GM12878 (cell line): ENCODE measurements at regions not wholly inside any gene's neighbourhood (a gene's known extent, or its start where the extent isn't known, plus 50 kb on each side); places are given as distances from the start of the nearest gene placed in this dataset.

Source experiments
- ATAC-seq: fragments of 200-7000 bp; cut with Tn5 transposase; 3 replicates; pipeline ENCODE4 v1.9.1; 2020; ENCODE audit warnings: mild to moderate bottlenecking, moderate library complexity
- BruUV-seq: library from RNA; stranded (reverse); fragments of 400-500 nt; replicated peaks from 2 replicates; lab custom pipeline; 2021; lab: Mats Ljungman, UMichigan
- CTCF ChIA-PET: fragments of 300-600 bp; sonication (Branson Sonifier 250); formaldehyde crosslinking; extraction: SDS; loops from one replicate; lab custom pipeline; 2021; ENCODE audit warnings: inconsistent platforms; lab: Yijun Ruan, JAX
- POLR2A ChIA-PET: fragments of 350-600 bp; formaldehyde crosslinking; extraction: SDS; loops from one replicate; lab custom pipeline; 2021; ENCODE audit warnings: inconsistent platforms; lab: Charles Lee
- RAD21 ChIA-PET: fragments of 300-600 bp; sonication (Branson Sonifier 250); formaldehyde crosslinking; loops from one replicate; lab custom pipeline; 2023; ENCODE audit warnings: antibody characterized with exemption; ENCODE audit not compliant: unreplicated experiment; lab: Charles Lee
- SMC1A ChIA-PET: fragments of 300-600 bp; sonication (Branson Sonifier 250); formaldehyde crosslinking; loops from one replicate; lab custom pipeline; 2023; ENCODE audit not compliant: unreplicated experiment, uncharacterized antibody; lab: Charles Lee
- DNase-seq: peaks from one replicate; pipeline ENCODE4 v3.0.0-alpha.2; 2011; ENCODE audit warnings: low read depth, low spot score
- FAIRE-seq: peaks from 3 replicates; lab custom pipeline; 2011; peaks lifted over from hg19 to GRCh38; lab: Jason Lieb, UNC
- H2AFZ ChIP-seq: 2 replicates; pipeline ENCODE4 v1.6.0; 2011; ENCODE audit warnings: low read depth, low read length, control low read depth; ENCODE audit not compliant: control insufficient read depth
- H3K27ac ChIP-seq: 2 replicates; pipeline ENCODE4 v1.5.1; 2011; ENCODE audit warnings: control low read depth; ENCODE audit not compliant: control insufficient read depth, insufficient read depth
- H3K27me3 ChIP-seq, 2 experiments: replicated peaks in 1 of 2; 2 replicates each; pipeline versions ENCODE4 v1.6.0 to v1.6.1; 2011; ENCODE audit warnings: low read length in 1 of 2; ENCODE audit not compliant: control insufficient read depth in 2 of 2, insufficient read depth in 2 of 2
- H3K36me3 ChIP-seq, 2 experiments: 2 replicates each; pipeline ENCODE4 v1.5.1; 2011; ENCODE audit warnings: low read length in 1 of 2; ENCODE audit not compliant: control insufficient read depth in 2 of 2, insufficient read depth in 2 of 2
- H3K4me1 ChIP-seq: 2 replicates; pipeline ENCODE4 v1.6.1; 2011; ENCODE audit warnings: mild to moderate bottlenecking, low read length, moderate library complexity, mixed read lengths; ENCODE audit not compliant: control insufficient read depth, insufficient read depth
- H3K4me2 ChIP-seq: 2 replicates; pipeline ENCODE4 v1.6.0; 2011; ENCODE audit warnings: control low read depth; ENCODE audit not compliant: control insufficient read depth, insufficient read depth
- H3K4me3 ChIP-seq: fragments of 200-600 bp; sonication (generic); 2 replicates; pipeline ENCODE4 v1.5.1; 2016
- H3K79me2 ChIP-seq: 2 replicates; pipeline ENCODE4 v1.6.0; 2011; ENCODE audit warnings: low read length; ENCODE audit not compliant: control insufficient read depth, insufficient read depth
- H3K9ac ChIP-seq: 2 replicates; pipeline ENCODE4 v1.8.0; 2011; ENCODE audit warnings: low read length, control low read depth, mixed read lengths; ENCODE audit not compliant: control insufficient read depth, insufficient read depth
- H3K9me3 ChIP-seq: replicated peaks from 3 replicates; pipeline ENCODE4 v1.5.1; 2011; ENCODE audit warnings: mild to moderate bottlenecking, low read length; ENCODE audit not compliant: control insufficient read depth, insufficient read depth
- H4K20me1 ChIP-seq: 2 replicates; pipeline ENCODE4 v1.6.0; 2011; ENCODE audit not compliant: control insufficient read depth, insufficient read depth
- BACH1 ChIP-seq: fragments of 450-650 bp; IDR thresholded peaks from 2 replicates; pipeline ENCODE4 v1.6.1; 2017; ENCODE audit warnings: mild to moderate bottlenecking, borderline replicate concordance
- BHLHE40 ChIP-seq, 2 experiments: fragments of 450-650 bp in 1 of 2; IDR thresholded peaks; 2 replicates each; pipeline ENCODE4 v1.6.1; 2011 to 2017; ENCODE audit warnings: low read depth in 2 of 2, borderline replicate concordance in 1 of 2, improper control_type of control experiment in 1 of 2, low read length in 1 of 2, mild to moderate bottlenecking in 1 of 2
- BRCA1 ChIP-seq: IDR thresholded peaks from 2 replicates; pipeline ENCODE4 v1.6.1; 2011; ENCODE audit warnings: low read depth, low read length, improper control_type of control experiment
- CHD1 ChIP-seq: IDR thresholded peaks from 2 replicates; pipeline ENCODE4 v1.6.1; 2012; ENCODE audit warnings: low read depth, low read length, improper control_type of control experiment
- DPF2 ChIP-seq: fragments of 450-650 bp; IDR thresholded peaks from 2 replicates; pipeline ENCODE4 v1.6.1; 2017; ENCODE audit warnings: mild to moderate bottlenecking
- KLF5 ChIP-seq: fragments of 450-650 bp; IDR thresholded peaks from 2 replicates; pipeline ENCODE4 v1.6.1; 2014; ENCODE audit warnings: mild to moderate bottlenecking; ENCODE audit not compliant: partially characterized antibody
- MEF2B ChIP-seq: fragments of 450-650 bp; IDR thresholded peaks from 2 replicates; pipeline ENCODE4 v1.6.1; 2018; ENCODE audit warnings: mild to moderate bottlenecking, moderate library complexity; ENCODE audit not compliant: partially characterized antibody, poor library complexity, severe bottlenecking
- NFIC ChIP-seq: IDR thresholded peaks from 2 replicates; pipeline ENCODE4 v1.6.1; 2012; ENCODE audit warnings: low read depth, mild to moderate bottlenecking, inconsistent platforms, low read length, moderate library complexity
- SMAD1 ChIP-seq: fragments of 450-650 bp; IDR thresholded peaks from 2 replicates; pipeline ENCODE4 v1.6.1; 2018; ENCODE audit warnings: mild to moderate bottlenecking, low read depth; ENCODE audit not compliant: partially characterized antibody
- SREBF2 ChIP-seq: IDR thresholded peaks from 2 replicates; pipeline ENCODE4 v1.6.1; 2012; ENCODE audit warnings: mild to moderate bottlenecking, low read length
- YY1 ChIP-seq: IDR thresholded peaks from 2 replicates; pipeline ENCODE4 v1.6.1; 2011; ENCODE audit warnings: low read depth, mild to moderate bottlenecking, low read length
- ZNF384 ChIP-seq: IDR thresholded peaks from 2 replicates; pipeline ENCODE4 v1.6.1; 2012; ENCODE audit warnings: low read depth, mild to moderate bottlenecking, low read length, improper control_type of control experiment, borderline replicate concordance
- WGBS: methylation state at CpG from one replicate; pipeline ENCODE4 v1.1.6; 2016; ENCODE audit warnings: low lambda C conversion rate; ENCODE audit not compliant: insufficient replicate concordance, insufficient coverage; ENCODE audit errors: missing lambda C conversion rate; 5-methylcytosine and 5-hydroxymethylcytosine counted together
- in situ Hi-C: fragments of 300-500 bp; cut with MboI; formaldehyde crosslinking; loops from 9 replicates; pipeline ENCODE4 v1.14.3; 2018; ENCODE audit warnings: mixed read lengths
- intact Hi-C: fragments of 100-400 bp; cut with micrococcal nuclease; formaldehyde crosslinking; loops from one replicate; pipeline ENCODE4 v1.14.2; 2022; ENCODE audit not compliant: unreplicated experiment
- TF ChIP-seq, protein P1 (sequence below): IDR thresholded peaks from 2 replicates; pipeline ENCODE4 v1.6.1; 2011; ENCODE audit warnings: borderline replicate concordance, low read depth, mild to moderate bottlenecking, moderate library complexity, low read length; ENCODE audit not compliant: insufficient read depth, poor library complexity, severe bottlenecking
- TF ChIP-seq, protein P2 (sequence below): fragments of 150-350 bp; IDR thresholded peaks from 2 replicates; pipeline ENCODE4 v1.6.1; 2014; ENCODE audit warnings: mild to moderate bottlenecking, low read depth, low read length
- TF ChIP-seq, protein P3 (sequence below): IDR thresholded peaks from 2 replicates; pipeline ENCODE4 v1.6.1; 2011; ENCODE audit warnings: mild to moderate bottlenecking, low read depth, low read length, moderate library complexity; ENCODE audit not compliant: insufficient replicate concordance
- TF ChIP-seq, protein P4 (sequence below): IDR thresholded peaks from 2 replicates; pipeline ENCODE4 v1.6.1; 2011; ENCODE audit warnings: borderline replicate concordance, low read depth, mild to moderate bottlenecking, moderate library complexity, mixed read lengths, low read length; ENCODE audit not compliant: insufficient read depth; ENCODE audit errors: extremely low read length

DNA sequence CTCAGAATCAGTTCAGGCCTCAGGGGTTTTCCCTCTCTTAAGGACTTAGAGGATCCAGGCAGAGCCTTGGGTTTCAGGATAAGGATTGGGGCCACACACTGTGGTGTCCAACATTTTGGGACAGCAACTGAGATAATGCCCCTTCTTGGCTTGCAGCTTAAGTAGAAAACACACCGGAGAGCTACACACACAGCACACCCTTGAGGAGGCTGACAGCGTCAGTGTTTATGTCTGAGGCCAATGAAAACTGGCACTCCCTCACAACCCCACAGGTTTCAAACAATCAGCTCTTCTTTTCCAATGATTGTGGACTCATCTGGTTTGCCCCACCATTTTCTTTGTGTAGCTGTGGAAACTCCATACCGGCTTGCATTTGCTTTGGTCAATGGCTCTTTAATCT lies 257.7 kb downstream of the CDCA7 start:
- SMC1A ChIA-PET = no interaction called here
- BruUV-seq = no TSS peak

DNA sequence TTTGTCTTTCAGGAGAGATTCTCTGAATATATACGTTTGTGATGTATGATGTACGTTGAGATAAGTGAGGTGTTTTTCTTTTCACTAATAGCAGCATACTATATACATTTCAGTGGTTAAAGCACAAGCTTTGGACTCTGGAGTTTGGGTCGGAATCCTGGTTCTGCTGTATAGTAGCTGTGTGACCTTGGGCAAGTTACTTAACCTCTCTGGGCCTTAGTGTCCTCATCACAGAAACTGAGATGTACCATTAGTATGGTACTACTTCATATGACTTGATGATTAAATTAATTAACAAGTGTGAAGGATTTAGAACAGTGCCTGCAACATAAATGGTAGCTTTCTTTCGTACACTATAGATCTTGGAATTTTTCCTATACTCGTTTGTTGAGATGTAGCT lies 258.7 kb downstream of the CDCA7 start:
- no peaks in the 10 kb centered on the region for H3K4me1 ChIP-seq
- H2AFZ ChIP-seq = no peak overlapping the region
- H3K27ac ChIP-seq = no peak overlapping the region
- 15% methylated on average over 5 of the region's 5 CpGs for WGBS
- no peaks in the 10 kb centered on the region for H3K27me3 ChIP-seq
- in situ Hi-C loops = no loop called here
- no peak overlapping the region for H3K4me2 ChIP-seq
- ChIA-PET POLR2A (no interaction called here), SMC1A (no interaction called here), RAD21 (no interaction called here), CTCF (no interaction called here)
- ATAC-seq (no peak), DNase-seq (no peak), FAIRE-seq (no peak)
- no peaks in the 10 kb centered on the region for H3K36me3 ChIP-seq
- no peaks in the 10 kb centered on the region for H3K79me2 ChIP-seq
- intact Hi-C loops = no loop called here
- BruUV-seq = no TSS peak
- no peaks in the 10 kb centered on the region for H3K9me3 ChIP-seq
- no peak overlapping the region for H3K4me3 ChIP-seq
- no peaks in the 10 kb centered on the region; the same call in 1 of the 2 replicates for H4K20me1 ChIP-seq
- no peak overlapping the region for H3K9ac ChIP-seq
- TF ChIP-seq ZNF384 (no peak), BRCA1 (no peak), KLF5 (no peak), MEF2B (no peak), DPF2 (no peak), SMAD1 (no peak)
- TF ChIP-seq, protein P1, sequence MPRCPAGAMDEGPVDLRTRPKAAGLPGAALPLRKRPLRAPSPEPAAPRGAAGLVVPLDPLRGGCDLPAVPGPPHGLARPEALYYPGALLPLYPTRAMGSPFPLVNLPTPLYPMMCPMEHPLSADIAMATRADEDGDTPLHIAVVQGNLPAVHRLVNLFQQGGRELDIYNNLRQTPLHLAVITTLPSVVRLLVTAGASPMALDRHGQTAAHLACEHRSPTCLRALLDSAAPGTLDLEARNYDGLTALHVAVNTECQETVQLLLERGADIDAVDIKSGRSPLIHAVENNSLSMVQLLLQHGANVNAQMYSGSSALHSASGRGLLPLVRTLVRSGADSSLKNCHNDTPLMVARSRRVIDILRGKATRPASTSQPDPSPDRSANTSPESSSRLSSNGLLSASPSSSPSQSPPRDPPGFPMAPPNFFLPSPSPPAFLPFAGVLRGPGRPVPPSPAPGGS = no peak
- TF ChIP-seq, protein P2, sequence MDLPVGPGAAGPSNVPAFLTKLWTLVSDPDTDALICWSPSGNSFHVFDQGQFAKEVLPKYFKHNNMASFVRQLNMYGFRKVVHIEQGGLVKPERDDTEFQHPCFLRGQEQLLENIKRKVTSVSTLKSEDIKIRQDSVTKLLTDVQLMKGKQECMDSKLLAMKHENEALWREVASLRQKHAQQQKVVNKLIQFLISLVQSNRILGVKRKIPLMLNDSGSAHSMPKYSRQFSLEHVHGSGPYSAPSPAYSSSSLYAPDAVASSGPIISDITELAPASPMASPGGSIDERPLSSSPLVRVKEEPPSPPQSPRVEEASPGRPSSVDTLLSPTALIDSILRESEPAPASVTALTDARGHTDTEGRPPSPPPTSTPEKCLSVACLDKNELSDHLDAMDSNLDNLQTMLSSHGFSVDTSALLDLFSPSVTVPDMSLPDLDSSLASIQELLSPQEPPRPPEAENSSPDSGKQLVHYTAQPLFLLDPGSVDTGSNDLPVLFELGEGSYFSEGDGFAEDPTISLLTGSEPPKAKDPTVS = no peak
- TF ChIP-seq, protein P3, sequence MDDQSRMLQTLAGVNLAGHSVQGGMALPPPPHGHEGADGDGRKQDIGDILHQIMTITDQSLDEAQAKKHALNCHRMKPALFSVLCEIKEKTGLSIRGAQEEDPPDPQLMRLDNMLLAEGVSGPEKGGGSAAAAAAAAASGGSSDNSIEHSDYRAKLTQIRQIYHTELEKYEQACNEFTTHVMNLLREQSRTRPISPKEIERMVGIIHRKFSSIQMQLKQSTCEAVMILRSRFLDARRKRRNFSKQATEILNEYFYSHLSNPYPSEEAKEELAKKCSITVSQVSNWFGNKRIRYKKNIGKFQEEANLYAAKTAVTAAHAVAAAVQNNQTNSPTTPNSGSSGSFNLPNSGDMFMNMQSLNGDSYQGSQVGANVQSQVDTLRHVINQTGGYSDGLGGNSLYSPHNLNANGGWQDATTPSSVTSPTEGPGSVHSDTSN = no peak

More for the DNA sequence above, 257.7 kb downstream of the CDCA7 start:
- ChIA-PET CTCF (no interaction called here), RAD21 (no interaction called here), POLR2A (no interaction called here)
- H3K36me3 ChIP-seq = no peaks in the 10 kb centered on the region
- 36% methylated on average over 3 of the region's 3 CpGs for WGBS
- TF ChIP-seq SREBF2 (no peak), BHLHE40 (IDR thresholded peaks at IDR 0.05; ENCODE audit: borderline replicate concordance in 1 of 2, low read depth in 2 of 2, low read length in 1 of 2) (no peak), CHD1 (no peak), NFIC (no peak), BACH1 (no peak), YY1 (no peak)
- TF ChIP-seq, protein P4, sequence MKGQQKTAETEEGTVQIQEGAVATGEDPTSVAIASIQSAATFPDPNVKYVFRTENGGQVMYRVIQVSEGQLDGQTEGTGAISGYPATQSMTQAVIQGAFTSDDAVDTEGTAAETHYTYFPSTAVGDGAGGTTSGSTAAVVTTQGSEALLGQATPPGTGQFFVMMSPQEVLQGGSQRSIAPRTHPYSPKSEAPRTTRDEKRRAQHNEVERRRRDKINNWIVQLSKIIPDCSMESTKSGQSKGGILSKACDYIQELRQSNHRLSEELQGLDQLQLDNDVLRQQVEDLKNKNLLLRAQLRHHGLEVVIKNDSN = no peak
- H3K79me2 ChIP-seq = no peaks in the 10 kb centered on the region
- no peak for DNase-seq
- intact Hi-C loops (no loop called here), in situ Hi-C loops (no loop called here)
- no peak overlapping the region for H3K27ac ChIP-seq
- no peak overlapping the region for H3K9ac ChIP-seq
- H2AFZ ChIP-seq = no peak overlapping the region
- H3K4me2 ChIP-seq = no peak overlapping the region
- no peak overlapping the region for H3K4me3 ChIP-seq
- no peaks in the 10 kb centered on the region for H3K9me3 ChIP-seq
- no peak for FAIRE-seq
- no peaks in the 10 kb centered on the region for H4K20me1 ChIP-seq
- no peaks in the 10 kb centered on the region for H3K27me3 ChIP-seq
- H3K4me1 ChIP-seq = no peaks in the 10 kb centered on the region
- ATAC-seq = no peak
